RWPE2 (cell line): ENCODE measurements at regions not wholly inside any gene's neighbourhood (a gene's known extent, or its start where the extent isn't known, plus 50 kb on each side); places are given as distances from the start of the nearest gene placed in this dataset.

Source experiments
- ATAC-seq: fragments of 200-7000 bp; cut with Tn5 transposase; 3 replicates; pipeline ENCODE4 v1.9.1; 2021; ENCODE audit warnings: low read depth
- DNase-seq: peaks from one replicate; pipeline ENCODE4 v3.0.0-alpha.2; 2020; ENCODE audit warnings: low spot score
- H3K27ac ChIP-seq: fragments of 450-650 bp; 2 replicates; pipeline ENCODE4 v1.5.1; 2017; ENCODE audit warnings: mild to moderate bottlenecking; ENCODE audit not compliant: poor library complexity, severe bottlenecking
- H3K27me3 ChIP-seq: fragments of 250-450 bp; sonication (Bioruptor Pico); 2 replicates; pipeline ENCODE4 v1.5.1; 2021; ENCODE audit warnings: mild to moderate bottlenecking, moderate library complexity; ENCODE audit not compliant: insufficient read depth, poor library complexity, severe bottlenecking
- H3K36me3 ChIP-seq: fragments of 250-450 bp; sonication (Bioruptor Pico); 2 replicates; pipeline ENCODE4 v1.5.1; 2020; ENCODE audit warnings: low read depth, mild to moderate bottlenecking, moderate library complexity
- H3K4me1 ChIP-seq: fragments of 250-450 bp; sonication (Bioruptor Pico); 2 replicates; pipeline ENCODE4 v1.5.1; 2021; ENCODE audit warnings: mild to moderate bottlenecking, moderate library complexity; ENCODE audit not compliant: insufficient read depth, poor library complexity, severe bottlenecking
- H3K4me3 ChIP-seq: fragments of 250-450 bp; sonication (Bioruptor Pico); 2 replicates; pipeline ENCODE4 v1.5.1; 2021; ENCODE audit warnings: mild to moderate bottlenecking, moderate library complexity; ENCODE audit not compliant: severe bottlenecking
- H3K9me3 ChIP-seq: fragments of 250-450 bp; sonication (Bioruptor Pico); 2 replicates; pipeline ENCODE4 v1.5.1; 2021; ENCODE audit warnings: mild to moderate bottlenecking, moderate library complexity; ENCODE audit not compliant: severe bottlenecking
- CTCF ChIP-seq: fragments of 450-650 bp; IDR thresholded peaks from one replicate; pipeline ENCODE4 v1.5.1; 2017; ENCODE audit warnings: mild to moderate bottlenecking, moderate library complexity; ENCODE audit not compliant: poor library complexity, severe bottlenecking

- H3K4me1 ChIP-seq, result no peaks in the 10 kb centered on the region
- peaks cover 6% of the 10 kb centered on the region for H3K27me3 ChIP-seq
- H3K9me3 ChIP-seq, result no peaks in the 10 kb centered on the region
- no peak for DNase-seq
- no peaks in the 10 kb centered on the region; the same call in 1 of the 2 replicates for H3K36me3 ChIP-seq
- no peak overlapping the region for H3K4me3 ChIP-seq
- H3K27ac ChIP-seq, result no peak overlapping the region
- no peak for TF ChIP-seq CTCF
- ATAC-seq, result no peak
Observed at GRCh38 chr5:118176146-118176545, 812.2 kb downstream of the DTWD2 start.

GRCh38 chr5:118174671-118175070, 813.7 kb downstream of the DTWD2 start:
- Histone ChIP-seq H3K4me1 (no peaks in the 10 kb centered on the region), H3K36me3 (no peaks in the 10 kb centered on the region; the same call in 1 of the 2 replicates), H3K4me3 (no peak overlapping the region), H3K27ac (no peak overlapping the region), H3K27me3 (peaks cover 2% of the 10 kb centered on the region), H3K9me3 (no peaks in the 10 kb centered on the region)
- no peak for TF ChIP-seq CTCF
- ATAC-seq, result no peak
- DNase-seq, result no peak

GRCh38 chr5:118173340-118173739, 815.0 kb downstream of the DTWD2 start:
- peaks cover 5% of the 10 kb centered on the region for H3K27me3 ChIP-seq
- H3K4me1 ChIP-seq, result no peaks in the 10 kb centered on the region
- DNase-seq (no peak), ATAC-seq (no peak)
- H3K4me3 ChIP-seq, result no peak overlapping the region
- no peaks in the 10 kb centered on the region for H3K9me3 ChIP-seq
- H3K36me3 ChIP-seq, result no peaks in the 10 kb centered on the region
- no peak for TF ChIP-seq CTCF
- no peak overlapping the region for H3K27ac ChIP-seq

GRCh38 chr5:118165619-118166018, 822.7 kb downstream of the DTWD2 start:
- ATAC-seq (no peak), DNase-seq (no peak)
- Histone ChIP-seq H3K4me1 (no peaks in the 10 kb centered on the region), H3K4me3 (no peak overlapping the region), H3K27me3 (peaks cover 4% of the 10 kb centered on the region), H3K9me3 (no peaks in the 10 kb centered on the region), H3K36me3 (no peaks in the 10 kb centered on the region), H3K27ac (no peak overlapping the region)
- no peak for TF ChIP-seq CTCF

- H3K27me3 ChIP-seq, result peaks cover 6% of the 10 kb centered on the region
- no peaks in the 10 kb centered on the region for H3K36me3 ChIP-seq
- H3K9me3 ChIP-seq, result no peaks in the 10 kb centered on the region
- ATAC-seq, result no peak
- no peak overlapping the region for H3K27ac ChIP-seq
- TF ChIP-seq CTCF, result no peak
- no peak for DNase-seq
- no peak overlapping the region for H3K4me3 ChIP-seq
- H3K4me1 ChIP-seq, result no peaks in the 10 kb centered on the region
Observed at GRCh38 chr5:118156181-118156580, 832.2 kb downstream of the DTWD2 start.
